Left ventricle myocardium inferior (tissue), 1 donor: ENCODE measurements at regions not wholly inside any gene's neighbourhood (a gene's known extent, or its start where the extent isn't known, plus 50 kb on each side); places are given as distances from the start of the nearest gene placed in this dataset.
"Not testable (repeated sequence)": the region's sequence is repeated elsewhere in the genome, so short reads cannot be mapped to it uniquely, and the experiment has no call there.

ENCODE experiments used
- DNase-seq: peaks from one replicate; pipeline ENCODE4 v3.0.0-alpha.2; 2020
- H3K27ac ChIP-seq: fragments of 200-600 bp; replicated peaks from 2 replicates; pipeline ENCODE4 v1.8.0; 2021
- H3K27me3 ChIP-seq: fragments of 200-600 bp; 2 replicates; pipeline ENCODE4 v1.8.0; 2021; ENCODE audit warnings: low read depth
- H3K36me3 ChIP-seq: fragments of 200-600 bp; 2 replicates; pipeline ENCODE4 v1.8.0; 2021
- H3K4me1 ChIP-seq: fragments of 200-600 bp; 2 replicates; pipeline ENCODE4 v1.8.0; 2021
- H3K4me3 ChIP-seq: fragments of 200-600 bp; 2 replicates; pipeline ENCODE4 v1.8.0; 2021; ENCODE audit warnings: mild to moderate bottlenecking, moderate library complexity
- H3K9me3 ChIP-seq: fragments of 200-600 bp; replicated peaks from 2 replicates; pipeline ENCODE4 v1.8.0; 2021
- intact Hi-C: fragments of 100-400 bp; cut with micrococcal nuclease; formaldehyde crosslinking; loops from one replicate; pipeline ENCODE4 v1.11.0; 2022
- TF ChIP-seq, protein P1 (sequence below): fragments of 200-600 bp; IDR thresholded peaks from 2 replicates; pipeline ENCODE4 v1.8.0; 2021; ENCODE audit warnings: antibody characterized with exemption, mild to moderate bottlenecking, borderline replicate concordance
- donor health status: DM: no; HTN: yes; CAD: no; lungs with severe emphysema.

- no peak for DNase-seq
- intact Hi-C loops = no loop called here
- H3K4me3 ChIP-seq = no peak overlapping the region
- TF ChIP-seq, protein P1, sequence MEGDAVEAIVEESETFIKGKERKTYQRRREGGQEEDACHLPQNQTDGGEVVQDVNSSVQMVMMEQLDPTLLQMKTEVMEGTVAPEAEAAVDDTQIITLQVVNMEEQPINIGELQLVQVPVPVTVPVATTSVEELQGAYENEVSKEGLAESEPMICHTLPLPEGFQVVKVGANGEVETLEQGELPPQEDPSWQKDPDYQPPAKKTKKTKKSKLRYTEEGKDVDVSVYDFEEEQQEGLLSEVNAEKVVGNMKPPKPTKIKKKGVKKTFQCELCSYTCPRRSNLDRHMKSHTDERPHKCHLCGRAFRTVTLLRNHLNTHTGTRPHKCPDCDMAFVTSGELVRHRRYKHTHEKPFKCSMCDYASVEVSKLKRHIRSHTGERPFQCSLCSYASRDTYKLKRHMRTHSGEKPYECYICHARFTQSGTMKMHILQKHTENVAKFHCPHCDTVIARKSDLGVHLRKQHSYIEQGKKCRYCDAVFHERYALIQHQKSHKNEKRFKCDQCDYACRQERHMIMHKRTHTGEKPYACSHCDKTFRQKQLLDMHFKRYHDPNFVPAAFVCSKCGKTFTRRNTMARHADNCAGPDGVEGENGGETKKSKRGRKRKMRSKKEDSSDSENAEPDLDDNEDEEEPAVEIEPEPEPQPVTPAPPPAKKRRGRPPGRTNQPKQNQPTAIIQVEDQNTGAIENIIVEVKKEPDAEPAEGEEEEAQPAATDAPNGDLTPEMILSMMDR = no peak
- H3K27me3 ChIP-seq = peaks cover 18% of the 10 kb centered on the region
- no peaks in the 10 kb centered on the region for H3K9me3 ChIP-seq
- H3K4me1 ChIP-seq = peaks cover 11% of the 10 kb centered on the region
- H3K27ac ChIP-seq = no peak overlapping the region
- H3K36me3 ChIP-seq = no peaks in the 10 kb centered on the region
Measured at GRCh38 chr11:69899957-69900821, 81.0 kb upstream of the FGF3 start.

- H3K9me3 ChIP-seq, H3K36me3 ChIP-seq, DNase-seq, H3K4me3 ChIP-seq, intact Hi-C loops, H3K27ac ChIP-seq: not testable (repeated sequence)
- Histone ChIP-seq H3K4me1 (peaks cover 16% of the 10 kb centered on the region), H3K27me3 (peaks cover 12% of the 10 kb centered on the region)
Measured at GRCh38 chr11:69900822-69901302, 81.6 kb upstream of the FGF3 start.

DNA sequence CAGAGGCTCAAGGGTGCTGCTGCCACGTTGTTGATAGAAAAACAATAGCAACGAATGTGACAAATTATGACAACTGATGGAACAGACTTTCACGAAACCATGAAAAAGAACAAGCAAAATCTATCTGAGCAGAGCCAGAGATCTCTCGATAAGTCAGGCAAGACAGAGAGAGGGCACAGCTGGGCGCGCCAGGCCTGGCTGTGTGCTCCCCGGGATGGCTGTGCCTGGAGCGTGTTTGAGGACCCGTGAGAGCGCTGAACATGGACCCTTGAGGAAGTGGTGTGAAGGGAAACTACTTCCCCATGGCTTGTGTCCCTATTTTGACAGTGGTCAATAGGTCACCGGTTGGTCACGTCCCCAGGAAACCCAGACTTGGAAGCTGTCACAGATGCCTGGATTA lies 83.1 kb upstream of the FGF3 start:
- Histone ChIP-seq H3K36me3 (no peaks in the 10 kb centered on the region), H3K27ac (no peak overlapping the region), H3K4me1 (peaks cover 19% of the 10 kb centered on the region), H3K27me3 (peaks cover 19% of the 10 kb centered on the region), H3K4me3 (no peak overlapping the region), H3K9me3 (no peaks in the 10 kb centered on the region)
- intact Hi-C loops = no loop called here
- no peak for DNase-seq
- TF ChIP-seq, protein P1 = no peak

DNA sequence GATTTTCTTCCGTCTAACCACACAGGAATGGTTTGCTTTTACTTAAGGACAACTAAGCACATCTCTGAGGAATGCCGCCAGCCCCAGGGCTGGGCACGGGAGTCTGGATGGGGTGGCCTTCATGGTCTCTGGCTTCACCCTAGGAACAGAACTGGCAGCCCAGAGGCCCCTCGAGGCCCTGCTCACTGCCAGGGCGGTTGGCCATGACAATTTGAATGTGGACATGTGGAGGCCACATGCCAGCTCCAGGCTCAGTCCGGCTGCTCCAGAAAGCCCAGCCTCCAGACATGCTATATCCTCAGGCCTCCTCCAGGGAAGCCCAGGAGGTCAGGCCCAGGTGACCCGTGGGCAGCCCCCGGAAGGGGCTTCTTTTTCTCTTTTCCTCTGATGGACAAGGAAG lies 84.0 kb upstream of the FGF3 start:
- peaks cover 24% of the 10 kb centered on the region for H3K27me3 ChIP-seq
- no peaks in the 10 kb centered on the region for H3K9me3 ChIP-seq
- no peak for DNase-seq
- no peak overlapping the region for H3K4me3 ChIP-seq
- H3K36me3 ChIP-seq = no peaks in the 10 kb centered on the region
- TF ChIP-seq, protein P1 = no peak
- H3K27ac ChIP-seq = no peak overlapping the region
- peaks cover 19% of the 10 kb centered on the region for H3K4me1 ChIP-seq
- intact Hi-C loops = no loop called here

DNA sequence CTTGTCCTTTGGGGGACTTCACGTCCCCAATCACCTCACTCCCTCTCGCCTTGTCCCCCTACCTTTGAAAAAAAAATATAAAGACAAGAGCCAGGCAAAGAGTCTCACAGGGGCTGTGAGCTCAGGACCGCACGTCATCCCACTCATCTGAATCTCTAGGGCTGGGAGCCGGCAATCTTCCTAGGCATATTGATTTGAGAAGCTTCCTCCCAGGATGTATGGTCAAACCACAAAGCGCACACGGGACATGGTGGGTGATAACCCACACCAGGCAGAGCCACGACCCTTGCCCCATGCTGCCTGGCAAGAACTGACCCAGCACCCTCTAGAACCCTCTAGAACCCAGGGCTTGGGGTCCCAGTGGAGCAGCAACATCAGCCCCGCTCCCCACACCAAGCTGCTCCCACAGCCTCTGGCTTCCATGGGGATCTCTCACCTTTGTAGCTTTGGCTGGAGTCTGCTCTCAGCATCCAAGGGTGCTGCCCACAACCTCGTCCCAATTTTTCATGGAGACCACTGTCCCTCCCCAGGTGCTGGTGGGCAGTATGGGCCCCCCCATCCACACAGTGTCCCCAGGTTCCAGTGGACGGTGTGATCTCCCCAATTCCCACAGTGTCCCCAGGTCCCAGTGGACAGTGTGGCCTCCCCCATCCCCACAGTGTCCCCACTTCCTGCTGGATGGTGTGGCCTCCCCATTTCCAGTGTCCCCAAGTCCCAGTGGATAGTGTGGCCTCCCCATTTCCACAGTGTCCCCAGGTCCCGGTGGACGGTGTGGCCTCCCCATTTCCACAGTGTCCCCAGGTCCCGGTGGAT lies 85.2 kb upstream of the FGF3 start:
- intact Hi-C loops = no loop called here
- no peaks in the 10 kb centered on the region for H3K36me3 ChIP-seq
- no peaks in the 10 kb centered on the region for H3K9me3 ChIP-seq
- H3K4me3 ChIP-seq = no peak overlapping the region
- DNase-seq = no peak
- H3K27me3 ChIP-seq = peaks cover 34% of the 10 kb centered on the region
- no peak overlapping the region for H3K27ac ChIP-seq
- TF ChIP-seq, protein P1 = no peak
- peaks cover 20% of the 10 kb centered on the region for H3K4me1 ChIP-seq
